ENCODE measurements at regions not wholly inside any gene's neighbourhood (a gene's known extent, or its start where the extent isn't known, plus 50 kb on each side); places are given as distances from the start of the nearest gene placed in this dataset.

GRCh38 chr6:29999416-29999815, 57.1 kb downstream of the HLA-A start:
- TF ChIP-seq CTCF (conservative IDR thresholded peaks at IDR 0.05; ENCODE audit: low read depth, low read length), result no peak
- no peak for TF ChIP-seq EZH2 (IDR thresholded peaks at IDR 0.05; ENCODE audit: borderline replicate concordance, low read depth, low read length, poor library complexity, severe bottlenecking)
- H3K36me3 ChIP-seq (ENCODE audit: insufficient read depth, low read length, poor library complexity, severe bottlenecking), result no peaks in the 10 kb centered on the region
- BruUV-seq (replicated peaks), result no TSS peak
- no peaks in the 10 kb centered on the region for H3K4me1 ChIP-seq (ENCODE audit: insufficient read depth, low read length, poor library complexity, severe bottlenecking)
- peaks cover 6% of the 10 kb centered on the region for H3K27me3 ChIP-seq (replicated peaks; ENCODE audit: insufficient read depth, low read depth, low read length, poor library complexity)
- H3K27ac ChIP-seq (ENCODE audit: low read depth, low read length, poor library complexity, severe bottlenecking), result no peak overlapping the region
- no peak for DNase-seq (ENCODE audit: low spot score)
- ChIA-PET POLR2A (ENCODE audit: low non-redundant PET) (no interaction called here), CTCF (no interaction called here)
- no peaks in the 10 kb centered on the region for H3K9me3 ChIP-seq (ENCODE audit: low read depth, low read length, poor library complexity, severe bottlenecking)
- intact Hi-C loops (cut with micrococcal nuclease; ENCODE audit: unreplicated experiment), result no loop called here
- no peak overlapping the region for H3K4me3 ChIP-seq (ENCODE audit: low read depth, low read length, poor library complexity, severe bottlenecking)

- BruUV-seq (replicated peaks), result no TSS peak
Measured at GRCh38 chr6:30000156-30000791, 57.9 kb downstream of the HLA-A start.

GRCh38 chr6:30002871-30003270, 58.2 kb upstream of the POLR1H start:
- H3K27ac ChIP-seq (ENCODE audit: low read depth, low read length, poor library complexity, severe bottlenecking), result no peak overlapping the region
- H3K4me1 ChIP-seq (ENCODE audit: insufficient read depth, low read length, poor library complexity, severe bottlenecking), result no peaks in the 10 kb centered on the region
- ChIA-PET POLR2A (ENCODE audit: low non-redundant PET) (no interaction called here), CTCF (no interaction called here)
- no peak overlapping the region for H3K4me3 ChIP-seq (ENCODE audit: low read depth, low read length, poor library complexity, severe bottlenecking)
- no peak for DNase-seq (ENCODE audit: low spot score)
- TF ChIP-seq EZH2 (IDR thresholded peaks at IDR 0.05; ENCODE audit: borderline replicate concordance, low read depth, low read length, poor library complexity, severe bottlenecking) (no peak), CTCF (conservative IDR thresholded peaks at IDR 0.05; ENCODE audit: low read depth, low read length) (no peak)
- H3K27me3 ChIP-seq (replicated peaks; ENCODE audit: insufficient read depth, low read depth, low read length, poor library complexity), result peaks cover 40% of the 10 kb centered on the region
- no TSS peak for BruUV-seq (replicated peaks)
- no peaks in the 10 kb centered on the region for H3K36me3 ChIP-seq (ENCODE audit: insufficient read depth, low read length, poor library complexity, severe bottlenecking)
- no peaks in the 10 kb centered on the region for H3K9me3 ChIP-seq (ENCODE audit: low read depth, low read length, poor library complexity, severe bottlenecking)
- intact Hi-C loops (cut with micrococcal nuclease; ENCODE audit: unreplicated experiment), result no loop called here

More at GRCh38 chr6:30000156-30000791, 57.9 kb downstream of the HLA-A start:
- peaks cover 14% of the 10 kb centered on the region for H3K27me3 ChIP-seq (replicated peaks; ENCODE audit: insufficient read depth, low read depth, low read length, poor library complexity)
- no peaks in the 10 kb centered on the region for H3K9me3 ChIP-seq (ENCODE audit: low read depth, low read length, poor library complexity, severe bottlenecking)
- TF ChIP-seq EZH2 (IDR thresholded peaks at IDR 0.05; ENCODE audit: borderline replicate concordance, low read depth, low read length, poor library complexity, severe bottlenecking) (no peak), CTCF (conservative IDR thresholded peaks at IDR 0.05; ENCODE audit: low read depth, low read length) (no peak)
- no peak for DNase-seq (ENCODE audit: low spot score)
- H3K4me3 ChIP-seq (ENCODE audit: low read depth, low read length, poor library complexity, severe bottlenecking), result no peak overlapping the region
- POLR2A ChIA-PET (ENCODE audit: low non-redundant PET), result no interaction called here
- H3K36me3 ChIP-seq (ENCODE audit: insufficient read depth, low read length, poor library complexity, severe bottlenecking), result no peaks in the 10 kb centered on the region
- intact Hi-C loops (cut with micrococcal nuclease; ENCODE audit: unreplicated experiment), result no loop called here
- H3K27ac ChIP-seq (ENCODE audit: low read depth, low read length, poor library complexity, severe bottlenecking), result no peak overlapping the region
- CTCF ChIA-PET, result no interaction called here
- H3K4me1 ChIP-seq (ENCODE audit: insufficient read depth, low read length, poor library complexity, severe bottlenecking), result no peaks in the 10 kb centered on the region
